Stimulated activated CD8-positive, alpha-beta memory T cell treated with anti-CD3 and anti-CD28 coated beads, Interleukin-7, amount 100 ng/mL, for 4 hours (primary cell): ENCODE measurements at regions not wholly inside any gene's neighbourhood (a gene's known extent, or its start where the extent isn't known, plus 50 kb on each side); places are given as distances from the start of the nearest gene placed in this dataset.

Experiments used
- DNase-seq, 2 donors: peaks; one replicate each; pipeline ENCODE4 v3.0.0-alpha.2; 2020; ENCODE audit warnings: low read depth in 2 of 2

- no peak for DNase-seq
These were observed 169.4 kb downstream of the WT1 start for GRCh38 chr11:32265911-32266310.

- DNase-seq = no peak
These were observed 168.7 kb downstream of the WT1 start for GRCh38 chr11:32266601-32267000.

- no peak for DNase-seq
These were observed 167.6 kb downstream of the WT1 start for GRCh38 chr11:32267679-32268187.

GRCh38 chr11:32273931-32274330 is 161.4 kb downstream of the WT1 start:
- DNase-seq = no peak

GRCh38 chr11:32279672-32280071 is 155.7 kb downstream of the WT1 start:
- DNase-seq = no peak

GRCh38 chr11:32280339-32280738 is 155.0 kb downstream of the WT1 start:
- DNase-seq = no peak

GRCh38 chr11:32288276-32288675 is 147.1 kb downstream of the WT1 start:
- DNase-seq = no peak

GRCh38 chr11:32289701-32290100 is 145.6 kb downstream of the WT1 start:
- DNase-seq = no peak

GRCh38 chr11:32290783-32291182 is 144.6 kb downstream of the WT1 start:
- no peak for DNase-seq

- no peak for DNase-seq
These were observed 137.7 kb downstream of the WT1 start for GRCh38 chr11:32297611-32298011.

GRCh38 chr11:32302826-32303225 is 132.5 kb downstream of the WT1 start:
- no peak for DNase-seq

GRCh38 chr11:32304521-32304920 is 130.8 kb downstream of the WT1 start:
- DNase-seq = no peak

- DNase-seq = no peak
These were observed 129.9 kb downstream of the WT1 start for GRCh38 chr11:32305460-32305859.

GRCh38 chr11:32307471-32307870 is 127.9 kb downstream of the WT1 start:
- no peak for DNase-seq

GRCh38 chr11:32307913-32308312 is 127.4 kb downstream of the WT1 start:
- no peak for DNase-seq

- DNase-seq = no peak
These were observed 125.7 kb downstream of the WT1 start for GRCh38 chr11:32309530-32310213.

GRCh38 chr11:32310214-32310601 is 125.1 kb downstream of the WT1 start:
- no peak for DNase-seq

- no peak for DNase-seq
These were observed 123.8 kb downstream of the WT1 start for GRCh38 chr11:32311346-32312065.

GRCh38 chr11:32312206-32312817 is 123.0 kb downstream of the WT1 start:
- DNase-seq = no peak

- no peak for DNase-seq
These were observed 122.4 kb downstream of the WT1 start for GRCh38 chr11:32312865-32313403.

GRCh38 chr11:32313477-32313876 is 121.9 kb downstream of the WT1 start:
- no peak for DNase-seq

- DNase-seq = no peak
These were observed 120.2 kb downstream of the WT1 start for GRCh38 chr11:32315121-32315520.

GRCh38 chr11:32316232-32316631 is 119.1 kb downstream of the WT1 start:
- no peak for DNase-seq
